ENCODE measurements at regions not wholly inside any gene's neighbourhood (a gene's known extent, or its start where the extent isn't known, plus 50 kb on each side); places are given as distances from the start of the nearest gene placed in this dataset.

- no peak for DNase-seq
- no peak overlapping the region for H4K91ac ChIP-seq (ENCODE audit: low read depth, low read length)
- whole genome bisulfite sequencing (ENCODE audit: extremely low coverage, insufficient coverage, insufficient read length), result no CpG with 5 or more reads among the region's 2 CpGs
Measured at GRCh38 chr3:187996609-187997008, 157.3 kb upstream of the LPP start.

GRCh38 chr3:187997490-187997889, 156.5 kb upstream of the LPP start:
- H3K4me2 ChIP-seq (ENCODE audit: low read length), result no peak overlapping the region
- WGBS (ENCODE audit: extremely low coverage, insufficient coverage, insufficient read length), result no CpG with 5 or more reads among the region's 5 CpGs

More at GRCh38 chr3:187996609-187997008, 157.3 kb upstream of the LPP start:
- Histone ChIP-seq H3K27me3 (ENCODE audit: insufficient read depth, low read length) (no peaks in the 10 kb centered on the region), H3K9me3 (ENCODE audit: insufficient read depth, low read depth, low read length) (no peaks in the 10 kb centered on the region), H2BK12ac (ENCODE audit: low read length) (no peak overlapping the region), H4K12ac (ENCODE audit: low read depth, low read length) (no peak overlapping the region), H3K4me1 (ENCODE audit: control insufficient read depth in 1 of 2, insufficient read depth in 2 of 2, low read length in 2 of 2) (no peaks in the 10 kb centered on the region), H3K4me2 (ENCODE audit: low read length) (no peak overlapping the region), H3K4me3 (ENCODE audit: low read depth, low read length) (no peak overlapping the region), H2BK5ac (ENCODE audit: low read depth, low read length, poor library complexity) (no peak overlapping the region), H2BK120ac (ENCODE audit: insufficient read depth, low read length, poor library complexity) (no peak overlapping the region), H3K79me2 (ENCODE audit: control insufficient read depth, insufficient read depth, low read length, poor library complexity) (no peaks in the 10 kb centered on the region), H2AK5ac (ENCODE audit: low read length) (no peak overlapping the region), H3K9ac (ENCODE audit: low read length) (no peak overlapping the region), H3K27ac (ENCODE audit: low read depth, low read length) (no peak overlapping the region), H3K36me3 (ENCODE audit: control insufficient read depth in 1 of 2, insufficient read depth in 2 of 2, low read length in 2 of 2) (no peaks in the 10 kb centered on the region), H3K79me1 (ENCODE audit: low read length) (no peaks in the 10 kb centered on the region), H3K18ac (ENCODE audit: low read length) (no peak overlapping the region), H2AFZ (ENCODE audit: insufficient read depth, low read length, poor library complexity) (no peak overlapping the region), H3K23ac (ENCODE audit: low read length) (no peak overlapping the region), H3K14ac (ENCODE audit: low read length) (no peak overlapping the region), H3K4ac (ENCODE audit: low read depth, low read length) (no peak overlapping the region), H4K8ac (ENCODE audit: low read depth, low read length) (no peak overlapping the region)

GRCh38 chr3:187997946-187998561, 155.9 kb upstream of the LPP start:
- H3K9ac ChIP-seq (ENCODE audit: low read length), result no peak overlapping the region
- H3K27me3 ChIP-seq (ENCODE audit: insufficient read depth, low read length), result no peaks in the 10 kb centered on the region
- no peak overlapping the region for H2BK120ac ChIP-seq (ENCODE audit: insufficient read depth, low read length, poor library complexity)
- H3K9me3 ChIP-seq (ENCODE audit: insufficient read depth, low read depth, low read length), result no peaks in the 10 kb centered on the region
- WGBS (ENCODE audit: extremely low coverage, insufficient coverage, insufficient read length), result no CpG with 5 or more reads among the region's 9 CpGs
- no peak overlapping the region for H3K4ac ChIP-seq (ENCODE audit: low read depth, low read length)
- H4K12ac ChIP-seq (ENCODE audit: low read depth, low read length), result no peak overlapping the region
- H2AFZ ChIP-seq (ENCODE audit: insufficient read depth, low read length, poor library complexity), result no peak overlapping the region
- no peak overlapping the region for H2AK5ac ChIP-seq (ENCODE audit: low read length)
- no peak overlapping the region for H3K14ac ChIP-seq (ENCODE audit: low read length)
- no peak overlapping the region for H3K18ac ChIP-seq (ENCODE audit: low read length)
- no peak overlapping the region for H3K27ac ChIP-seq (ENCODE audit: low read depth, low read length)
- H3K4me1 ChIP-seq (ENCODE audit: control insufficient read depth in 1 of 2, insufficient read depth in 2 of 2, low read length in 2 of 2), result no peaks in the 10 kb centered on the region
- H4K8ac ChIP-seq (ENCODE audit: low read depth, low read length), result no peak overlapping the region
- no peak overlapping the region for H4K91ac ChIP-seq (ENCODE audit: low read depth, low read length)
- no peak overlapping the region for H2BK12ac ChIP-seq (ENCODE audit: low read length)
- H2BK5ac ChIP-seq (ENCODE audit: low read depth, low read length, poor library complexity), result no peak overlapping the region
- no peaks in the 10 kb centered on the region for H3K79me1 ChIP-seq (ENCODE audit: low read length)
- H3K36me3 ChIP-seq (ENCODE audit: control insufficient read depth in 1 of 2, insufficient read depth in 2 of 2, low read length in 2 of 2), result no peaks in the 10 kb centered on the region
- no peak overlapping the region for H3K23ac ChIP-seq (ENCODE audit: low read length)
- H3K79me2 ChIP-seq (ENCODE audit: control insufficient read depth, insufficient read depth, low read length, poor library complexity), result no peaks in the 10 kb centered on the region
- DNase-seq, result no peak
- H3K4me3 ChIP-seq (ENCODE audit: low read depth, low read length), result no peak overlapping the region
- no peak overlapping the region for H3K4me2 ChIP-seq (ENCODE audit: low read length)

More at GRCh38 chr3:187997490-187997889, 156.5 kb upstream of the LPP start:
- no peak overlapping the region for H4K12ac ChIP-seq (ENCODE audit: low read depth, low read length)
- no peaks in the 10 kb centered on the region for H3K79me2 ChIP-seq (ENCODE audit: control insufficient read depth, insufficient read depth, low read length, poor library complexity)
- H3K36me3 ChIP-seq (ENCODE audit: control insufficient read depth in 1 of 2, insufficient read depth in 2 of 2, low read length in 2 of 2), result no peaks in the 10 kb centered on the region
- H2BK12ac ChIP-seq (ENCODE audit: low read length), result no peak overlapping the region
- no peak overlapping the region for H3K4me3 ChIP-seq (ENCODE audit: low read depth, low read length)
- H3K14ac ChIP-seq (ENCODE audit: low read length), result no peak overlapping the region
- H3K18ac ChIP-seq (ENCODE audit: low read length), result no peak overlapping the region
- no peak overlapping the region for H2BK5ac ChIP-seq (ENCODE audit: low read depth, low read length, poor library complexity)
- H2AK5ac ChIP-seq (ENCODE audit: low read length), result no peak overlapping the region
- no peak for DNase-seq
- no peaks in the 10 kb centered on the region for H3K27me3 ChIP-seq (ENCODE audit: insufficient read depth, low read length)
- H4K91ac ChIP-seq (ENCODE audit: low read depth, low read length), result no peak overlapping the region
- no peak overlapping the region for H3K9ac ChIP-seq (ENCODE audit: low read length)
- no peak overlapping the region for H2BK120ac ChIP-seq (ENCODE audit: insufficient read depth, low read length, poor library complexity)
- no peak overlapping the region for H3K4ac ChIP-seq (ENCODE audit: low read depth, low read length)
- H3K4me1 ChIP-seq (ENCODE audit: control insufficient read depth in 1 of 2, insufficient read depth in 2 of 2, low read length in 2 of 2), result no peaks in the 10 kb centered on the region
- H3K27ac ChIP-seq (ENCODE audit: low read depth, low read length), result no peak overlapping the region
- no peaks in the 10 kb centered on the region for H3K79me1 ChIP-seq (ENCODE audit: low read length)
- H2AFZ ChIP-seq (ENCODE audit: insufficient read depth, low read length, poor library complexity), result no peak overlapping the region
- no peak overlapping the region for H3K23ac ChIP-seq (ENCODE audit: low read length)
- H3K9me3 ChIP-seq (ENCODE audit: insufficient read depth, low read depth, low read length), result no peaks in the 10 kb centered on the region
- no peak overlapping the region for H4K8ac ChIP-seq (ENCODE audit: low read depth, low read length)

GRCh38 chr3:187998611-187999010, 155.3 kb upstream of the LPP start:
- no peak overlapping the region for H3K27ac ChIP-seq (ENCODE audit: low read depth, low read length)

More at GRCh38 chr3:187998611-187999010, 155.3 kb upstream of the LPP start:
- Histone ChIP-seq H3K9ac (ENCODE audit: low read length) (no peak overlapping the region), H3K4me3 (ENCODE audit: low read depth, low read length) (no peak overlapping the region), H2AK5ac (ENCODE audit: low read length) (no peak overlapping the region), H3K4ac (ENCODE audit: low read depth, low read length) (no peak overlapping the region), H3K9me3 (ENCODE audit: insufficient read depth, low read depth, low read length) (no peaks in the 10 kb centered on the region), H4K8ac (ENCODE audit: low read depth, low read length) (no peak overlapping the region), H3K18ac (ENCODE audit: low read length) (no peak overlapping the region), H4K91ac (ENCODE audit: low read depth, low read length) (no peak overlapping the region), H2BK5ac (ENCODE audit: low read depth, low read length, poor library complexity) (no peak overlapping the region), H3K79me2 (ENCODE audit: control insufficient read depth, insufficient read depth, low read length, poor library complexity) (no peaks in the 10 kb centered on the region), H3K4me2 (ENCODE audit: low read length) (no peak overlapping the region), H3K36me3 (ENCODE audit: control insufficient read depth in 1 of 2, insufficient read depth in 2 of 2, low read length in 2 of 2) (no peaks in the 10 kb centered on the region), H3K79me1 (ENCODE audit: low read length) (no peaks in the 10 kb centered on the region), H3K27me3 (ENCODE audit: insufficient read depth, low read length) (no peaks in the 10 kb centered on the region), H2BK120ac (ENCODE audit: insufficient read depth, low read length, poor library complexity) (no peak overlapping the region), H2BK12ac (ENCODE audit: low read length) (no peak overlapping the region), H3K14ac (ENCODE audit: low read length) (no peak overlapping the region), H2AFZ (ENCODE audit: insufficient read depth, low read length, poor library complexity) (no peak overlapping the region), H3K4me1 (ENCODE audit: control insufficient read depth in 1 of 2, insufficient read depth in 2 of 2, low read length in 2 of 2) (no peaks in the 10 kb centered on the region), H4K12ac (ENCODE audit: low read depth, low read length) (no peak overlapping the region), H3K23ac (ENCODE audit: low read length) (no peak overlapping the region)
- DNase-seq, result no peak
- no CpG with 5 or more reads among the region's 3 CpGs for WGBS (ENCODE audit: extremely low coverage, insufficient coverage, insufficient read length)
